ENCODE measurements at regions not wholly inside any gene's neighbourhood (a gene's known extent, or its start where the extent isn't known, plus 50 kb on each side); places are given as distances from the start of the nearest gene placed in this dataset.

DNA sequence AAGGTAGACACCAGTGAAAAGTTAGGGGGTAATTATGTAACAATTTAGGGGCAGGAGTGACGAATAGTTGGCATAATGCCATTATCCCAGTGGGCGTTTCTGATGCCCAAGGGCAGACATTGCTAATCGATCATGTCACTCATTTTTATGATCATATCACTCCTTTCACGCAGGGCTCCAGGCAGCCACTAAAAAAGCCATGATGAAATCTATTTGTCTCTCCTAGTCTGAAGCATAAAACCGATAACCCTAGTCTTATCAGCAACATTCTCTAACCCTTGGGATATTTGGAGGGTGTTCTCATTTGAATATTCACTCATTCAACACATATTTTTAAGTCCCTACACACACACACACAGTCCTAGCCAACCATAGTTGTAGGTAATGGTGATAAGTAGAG lies 114.9 kb downstream of the NMUR2 start:
- TF ChIP-seq, protein P1, sequence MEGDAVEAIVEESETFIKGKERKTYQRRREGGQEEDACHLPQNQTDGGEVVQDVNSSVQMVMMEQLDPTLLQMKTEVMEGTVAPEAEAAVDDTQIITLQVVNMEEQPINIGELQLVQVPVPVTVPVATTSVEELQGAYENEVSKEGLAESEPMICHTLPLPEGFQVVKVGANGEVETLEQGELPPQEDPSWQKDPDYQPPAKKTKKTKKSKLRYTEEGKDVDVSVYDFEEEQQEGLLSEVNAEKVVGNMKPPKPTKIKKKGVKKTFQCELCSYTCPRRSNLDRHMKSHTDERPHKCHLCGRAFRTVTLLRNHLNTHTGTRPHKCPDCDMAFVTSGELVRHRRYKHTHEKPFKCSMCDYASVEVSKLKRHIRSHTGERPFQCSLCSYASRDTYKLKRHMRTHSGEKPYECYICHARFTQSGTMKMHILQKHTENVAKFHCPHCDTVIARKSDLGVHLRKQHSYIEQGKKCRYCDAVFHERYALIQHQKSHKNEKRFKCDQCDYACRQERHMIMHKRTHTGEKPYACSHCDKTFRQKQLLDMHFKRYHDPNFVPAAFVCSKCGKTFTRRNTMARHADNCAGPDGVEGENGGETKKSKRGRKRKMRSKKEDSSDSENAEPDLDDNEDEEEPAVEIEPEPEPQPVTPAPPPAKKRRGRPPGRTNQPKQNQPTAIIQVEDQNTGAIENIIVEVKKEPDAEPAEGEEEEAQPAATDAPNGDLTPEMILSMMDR (IDR thresholded peaks at IDR 0.05) = no peak
- no peak for TF ChIP-seq POLR2AphosphoS5 (IDR thresholded peaks at IDR 0.05; ENCODE audit: low read depth, low read length)
